Vagina (tissue), 2 donors: ENCODE measurements at regions not wholly inside any gene's neighbourhood (a gene's known extent, or its start where the extent isn't known, plus 50 kb on each side); places are given as distances from the start of the nearest gene placed in this dataset.

Experiments
- DNase-seq, 2 donors: peaks; one replicate each; pipeline ENCODE4 v3.0.0-alpha.2; 2017; ENCODE audit errors: extremely low spot score in 2 of 2
- H3K27ac ChIP-seq: fragments of 200-600 bp; sonication (generic); one replicate; pipeline ENCODE4 v1.5.1; 2019
- H3K27me3 ChIP-seq: fragments of 200-600 bp; sonication (generic); one replicate; pipeline ENCODE4 v1.5.1; 2019
- H3K36me3 ChIP-seq, 2 donors: fragments of 200-600 bp; sonication (generic); one replicate each; pipeline ENCODE4 v1.5.1; 2017 to 2019
- H3K4me1 ChIP-seq: fragments of 200-600 bp; sonication (generic); one replicate; pipeline ENCODE4 v1.5.1; 2019
- H3K4me3 ChIP-seq, 2 donors: fragments of 200-600 bp; sonication (generic); 1 replicate in 1 of 2; 2 replicates in 1 of 2; pipeline ENCODE4 v1.5.1; 2016 to 2019
- H3K9me3 ChIP-seq: fragments of 200-600 bp; sonication (generic); one replicate; pipeline ENCODE4 v1.5.1; 2019
- CTCF ChIP-seq, 3 experiments: fragments of 450-650 bp in 2 of 3; fragments of 200-600 bp in 1 of 3; sonication (generic) in 1 of 3; IDR thresholded peaks; one replicate each; pipeline ENCODE4 v1.5.1; 2017 to 2019; ENCODE audit warnings: antibody characterized with exemption in 3 of 3, mild to moderate bottlenecking in 2 of 3, moderate library complexity in 2 of 3
- POLR2A ChIP-seq, 2 donors: fragments of 450-650 bp; IDR thresholded peaks; one replicate each; pipeline ENCODE4 v1.6.1; 2017; ENCODE audit warnings: antibody characterized with exemption in 2 of 2, mild to moderate bottlenecking in 2 of 2, moderate library complexity in 2 of 2
- POLR2AphosphoS5 ChIP-seq, 2 donors: sonication (generic); formaldehyde crosslinking; IDR thresholded peaks; one replicate each; pipeline ENCODE4 v1.9.0; 2017; ENCODE audit warnings: antibody characterized with exemption in 2 of 2, mild to moderate bottlenecking in 2 of 2, low read depth in 1 of 2; ENCODE audit not compliant: insufficient read depth in 1 of 2
- intact Hi-C: fragments of 100-400 bp; cut with DNase I; formaldehyde crosslinking; loops from one replicate; pipeline ENCODE4 v1.15.1; 2023

GRCh38 chr7:112646783-112647182, 143.4 kb downstream of the TMEM168 start:
- no peaks in the 10 kb centered on the region for H3K36me3 ChIP-seq
- DNase-seq: no peak
- no peak overlapping the region for H3K4me3 ChIP-seq
- no peaks in the 10 kb centered on the region for H3K27me3 ChIP-seq
- intact Hi-C loops: no loop called here
- no peak overlapping the region for H3K27ac ChIP-seq
- no peaks in the 10 kb centered on the region for H3K4me1 ChIP-seq
- H3K9me3 ChIP-seq: peaks cover 5% of the 10 kb centered on the region
- TF ChIP-seq CTCF (IDR thresholded peaks at IDR 0.05) (no peak), POLR2AphosphoS5 (IDR thresholded peaks at IDR 0.05; ENCODE audit: insufficient read depth in 1 of 2, low read depth in 1 of 2) (no peak), POLR2A (IDR thresholded peaks at IDR 0.05) (no peak)

- Histone ChIP-seq H3K27ac (no peak overlapping the region), H3K4me3 (no peak overlapping the region), H3K4me1 (no peaks in the 10 kb centered on the region), H3K36me3 (no peaks in the 10 kb centered on the region), H3K27me3 (no peaks in the 10 kb centered on the region), H3K9me3 (peaks cover 5% of the 10 kb centered on the region)
- intact Hi-C loops: no loop called here
- no peak for DNase-seq
- TF ChIP-seq POLR2AphosphoS5 (IDR thresholded peaks at IDR 0.05; ENCODE audit: insufficient read depth in 1 of 2, low read depth in 1 of 2) (no peak), CTCF (IDR thresholded peaks at IDR 0.05) (no peak), POLR2A (IDR thresholded peaks at IDR 0.05) (no peak)
Measured at GRCh38 chr7:112648781-112649180, 141.4 kb downstream of the TMEM168 start.

GRCh38 chr7:112649560-112649959, 140.6 kb downstream of the TMEM168 start:
- Histone ChIP-seq H3K9me3 (peaks cover 5% of the 10 kb centered on the region), H3K27ac (no peak overlapping the region), H3K4me3 (no peak overlapping the region), H3K4me1 (no peaks in the 10 kb centered on the region), H3K27me3 (no peaks in the 10 kb centered on the region), H3K36me3 (no peaks in the 10 kb centered on the region)
- TF ChIP-seq POLR2AphosphoS5 (IDR thresholded peaks at IDR 0.05; ENCODE audit: insufficient read depth in 1 of 2, low read depth in 1 of 2) (no peak), POLR2A (IDR thresholded peaks at IDR 0.05) (no peak), CTCF (IDR thresholded peaks at IDR 0.05) (no peak)
- DNase-seq: no peak
- intact Hi-C loops: no loop called here

- Histone ChIP-seq H3K9me3 (no peaks in the 10 kb centered on the region), H3K36me3 (no peaks in the 10 kb centered on the region), H3K27me3 (no peaks in the 10 kb centered on the region), H3K4me3 (no peak overlapping the region), H3K4me1 (no peaks in the 10 kb centered on the region), H3K27ac (no peak overlapping the region)
- intact Hi-C loops: no loop called here
- DNase-seq: no peak
- TF ChIP-seq CTCF (IDR thresholded peaks at IDR 0.05) (no peak), POLR2AphosphoS5 (IDR thresholded peaks at IDR 0.05; ENCODE audit: insufficient read depth in 1 of 2, low read depth in 1 of 2) (no peak), POLR2A (IDR thresholded peaks at IDR 0.05) (no peak)
Measured at GRCh38 chr7:112654322-112655216, 135.6 kb downstream of the TMEM168 start.

GRCh38 chr7:112665709-112666108, 124.5 kb downstream of the TMEM168 start:
- Histone ChIP-seq H3K27me3 (no peaks in the 10 kb centered on the region), H3K4me1 (no peaks in the 10 kb centered on the region), H3K9me3 (no peaks in the 10 kb centered on the region), H3K4me3 (no peak overlapping the region), H3K27ac (no peak overlapping the region), H3K36me3 (no peaks in the 10 kb centered on the region)
- no peak for TF ChIP-seq POLR2A (IDR thresholded peaks at IDR 0.05)
- TF ChIP-seq CTCF (IDR thresholded peaks at IDR 0.05): no peak
- TF ChIP-seq POLR2AphosphoS5 (IDR thresholded peaks at IDR 0.05; ENCODE audit: insufficient read depth in 1 of 2, low read depth in 1 of 2): no peak
- DNase-seq: no peak
- intact Hi-C loops: no loop called here
